GM12878 (cell line): ENCODE measurements at regions not wholly inside any gene's neighbourhood (a gene's known extent, or its start where the extent isn't known, plus 50 kb on each side); places are given as distances from the start of the nearest gene placed in this dataset.

ENCODE experiments used
- GABPA ChIP-seq: IDR thresholded peaks from 2 replicates; pipeline ENCODE4 v1.6.1; 2014; ENCODE audit warnings: antibody characterized with exemption, low read depth, mild to moderate bottlenecking, inconsistent platforms
- GATAD2B ChIP-seq: fragments of 450-650 bp; conservative IDR thresholded peaks from 2 replicates; pipeline ENCODE4 v1.6.1; 2017; ENCODE audit warnings: low read depth, mild to moderate bottlenecking, moderate library complexity
- MXI1 ChIP-seq: fragments of 150-350 bp; IDR thresholded peaks from 2 replicates; pipeline ENCODE4 v1.6.1; 2011; ENCODE audit warnings: low read depth, mild to moderate bottlenecking, inconsistent platforms, low read length, improper control_type of control experiment
- NFYA ChIP-seq: IDR thresholded peaks from 2 replicates; pipeline ENCODE4 v1.6.1; 2011; ENCODE audit warnings: low read depth, mild to moderate bottlenecking, low read length, improper control_type of control experiment, borderline replicate concordance
- NFYB ChIP-seq: IDR thresholded peaks from 2 replicates; pipeline ENCODE4 v1.6.1; 2011; ENCODE audit warnings: low read depth, mild to moderate bottlenecking, low read length, improper control_type of control experiment, moderate library complexity; ENCODE audit not compliant: insufficient read depth
- POLR2A ChIP-seq: IDR thresholded peaks from 2 replicates; pipeline ENCODE4 v1.6.1; 2011; ENCODE audit warnings: low read depth, mild to moderate bottlenecking, low read length
- RFX5 ChIP-seq: IDR thresholded peaks from 2 replicates; pipeline ENCODE4 v1.6.1; 2011; ENCODE audit warnings: low read depth, low read length, improper control_type of control experiment
- TF ChIP-seq, protein P1 (sequence below): IDR thresholded peaks from 2 replicates; pipeline ENCODE4 v1.6.1; 2011; ENCODE audit warnings: borderline replicate concordance, low read depth, mild to moderate bottlenecking, moderate library complexity, low read length; ENCODE audit not compliant: insufficient read depth, poor library complexity, severe bottlenecking
- TF ChIP-seq, protein P2 (sequence below), 3 experiments: IDR thresholded peaks in 2 of 3; conservative IDR thresholded peaks in 1 of 3; 2 replicates each; pipeline ENCODE4 v1.5.1; 2011; ENCODE audit warnings: low read depth in 3 of 3, low read length in 3 of 3, mild to moderate bottlenecking in 3 of 3, control low read depth in 2 of 3, moderate library complexity in 2 of 3, inconsistent platforms in 1 of 3, mixed read lengths in 1 of 3; ENCODE audit not compliant: control insufficient read depth in 2 of 3, insufficient read depth in 1 of 3; ENCODE audit errors: extremely low read depth in 1 of 3
- TF ChIP-seq, protein P3 (sequence below): fragments of 450-650 bp; IDR thresholded peaks from 2 replicates; pipeline ENCODE4 v1.6.1; 2016; ENCODE audit warnings: mild to moderate bottlenecking, moderate library complexity, borderline replicate concordance
- TF ChIP-seq, protein P4 (sequence below): IDR thresholded peaks from 2 replicates; pipeline ENCODE4 v1.6.1; 2011; ENCODE audit warnings: low read depth, low read length, improper control_type of control experiment, borderline replicate concordance
- TF ChIP-seq, protein P5 (sequence below): fragments of 450-650 bp; IDR thresholded peaks from 2 replicates; pipeline ENCODE4 v1.6.1; 2017; ENCODE audit warnings: antibody characterized with exemption, mild to moderate bottlenecking, moderate library complexity

DNA sequence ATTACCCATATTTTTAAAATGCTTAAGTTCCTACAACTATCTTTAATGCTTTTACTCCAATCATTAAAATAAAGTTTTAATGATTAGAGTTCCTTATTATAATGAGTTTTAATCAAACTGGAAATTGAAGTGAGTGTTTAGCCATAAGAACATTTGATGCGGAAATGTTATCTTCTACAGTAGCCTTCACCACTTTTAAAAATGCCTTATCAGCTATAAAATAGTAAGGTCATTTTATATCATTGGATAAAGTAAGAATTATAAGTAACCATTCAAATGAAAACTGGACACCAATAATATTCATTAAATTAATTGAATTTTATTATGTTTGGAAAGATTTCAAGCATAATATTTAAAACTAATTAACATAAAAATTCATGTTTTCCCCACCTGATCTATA is 825.0 kb upstream of the ROBO1 start:
- TF ChIP-seq, protein P1, sequence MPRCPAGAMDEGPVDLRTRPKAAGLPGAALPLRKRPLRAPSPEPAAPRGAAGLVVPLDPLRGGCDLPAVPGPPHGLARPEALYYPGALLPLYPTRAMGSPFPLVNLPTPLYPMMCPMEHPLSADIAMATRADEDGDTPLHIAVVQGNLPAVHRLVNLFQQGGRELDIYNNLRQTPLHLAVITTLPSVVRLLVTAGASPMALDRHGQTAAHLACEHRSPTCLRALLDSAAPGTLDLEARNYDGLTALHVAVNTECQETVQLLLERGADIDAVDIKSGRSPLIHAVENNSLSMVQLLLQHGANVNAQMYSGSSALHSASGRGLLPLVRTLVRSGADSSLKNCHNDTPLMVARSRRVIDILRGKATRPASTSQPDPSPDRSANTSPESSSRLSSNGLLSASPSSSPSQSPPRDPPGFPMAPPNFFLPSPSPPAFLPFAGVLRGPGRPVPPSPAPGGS, result no peak
- TF ChIP-seq GATAD2B (no peak), GABPA (no peak), RFX5 (no peak), MXI1 (no peak), NFYA (no peak), POLR2A (no peak), NFYB (no peak)
- TF ChIP-seq, protein P2, sequence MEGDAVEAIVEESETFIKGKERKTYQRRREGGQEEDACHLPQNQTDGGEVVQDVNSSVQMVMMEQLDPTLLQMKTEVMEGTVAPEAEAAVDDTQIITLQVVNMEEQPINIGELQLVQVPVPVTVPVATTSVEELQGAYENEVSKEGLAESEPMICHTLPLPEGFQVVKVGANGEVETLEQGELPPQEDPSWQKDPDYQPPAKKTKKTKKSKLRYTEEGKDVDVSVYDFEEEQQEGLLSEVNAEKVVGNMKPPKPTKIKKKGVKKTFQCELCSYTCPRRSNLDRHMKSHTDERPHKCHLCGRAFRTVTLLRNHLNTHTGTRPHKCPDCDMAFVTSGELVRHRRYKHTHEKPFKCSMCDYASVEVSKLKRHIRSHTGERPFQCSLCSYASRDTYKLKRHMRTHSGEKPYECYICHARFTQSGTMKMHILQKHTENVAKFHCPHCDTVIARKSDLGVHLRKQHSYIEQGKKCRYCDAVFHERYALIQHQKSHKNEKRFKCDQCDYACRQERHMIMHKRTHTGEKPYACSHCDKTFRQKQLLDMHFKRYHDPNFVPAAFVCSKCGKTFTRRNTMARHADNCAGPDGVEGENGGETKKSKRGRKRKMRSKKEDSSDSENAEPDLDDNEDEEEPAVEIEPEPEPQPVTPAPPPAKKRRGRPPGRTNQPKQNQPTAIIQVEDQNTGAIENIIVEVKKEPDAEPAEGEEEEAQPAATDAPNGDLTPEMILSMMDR (IDR thresholded peaks at IDR 0.05 in 2 of 3, conservative IDR thresholded peaks at IDR 0.05 in 1 of 3; ENCODE audit: control insufficient read depth in 2 of 3, extremely low read depth in 1 of 3, insufficient read depth in 1 of 3, low read depth in 3 of 3, low read length in 3 of 3), result no peak
- TF ChIP-seq, protein P3, sequence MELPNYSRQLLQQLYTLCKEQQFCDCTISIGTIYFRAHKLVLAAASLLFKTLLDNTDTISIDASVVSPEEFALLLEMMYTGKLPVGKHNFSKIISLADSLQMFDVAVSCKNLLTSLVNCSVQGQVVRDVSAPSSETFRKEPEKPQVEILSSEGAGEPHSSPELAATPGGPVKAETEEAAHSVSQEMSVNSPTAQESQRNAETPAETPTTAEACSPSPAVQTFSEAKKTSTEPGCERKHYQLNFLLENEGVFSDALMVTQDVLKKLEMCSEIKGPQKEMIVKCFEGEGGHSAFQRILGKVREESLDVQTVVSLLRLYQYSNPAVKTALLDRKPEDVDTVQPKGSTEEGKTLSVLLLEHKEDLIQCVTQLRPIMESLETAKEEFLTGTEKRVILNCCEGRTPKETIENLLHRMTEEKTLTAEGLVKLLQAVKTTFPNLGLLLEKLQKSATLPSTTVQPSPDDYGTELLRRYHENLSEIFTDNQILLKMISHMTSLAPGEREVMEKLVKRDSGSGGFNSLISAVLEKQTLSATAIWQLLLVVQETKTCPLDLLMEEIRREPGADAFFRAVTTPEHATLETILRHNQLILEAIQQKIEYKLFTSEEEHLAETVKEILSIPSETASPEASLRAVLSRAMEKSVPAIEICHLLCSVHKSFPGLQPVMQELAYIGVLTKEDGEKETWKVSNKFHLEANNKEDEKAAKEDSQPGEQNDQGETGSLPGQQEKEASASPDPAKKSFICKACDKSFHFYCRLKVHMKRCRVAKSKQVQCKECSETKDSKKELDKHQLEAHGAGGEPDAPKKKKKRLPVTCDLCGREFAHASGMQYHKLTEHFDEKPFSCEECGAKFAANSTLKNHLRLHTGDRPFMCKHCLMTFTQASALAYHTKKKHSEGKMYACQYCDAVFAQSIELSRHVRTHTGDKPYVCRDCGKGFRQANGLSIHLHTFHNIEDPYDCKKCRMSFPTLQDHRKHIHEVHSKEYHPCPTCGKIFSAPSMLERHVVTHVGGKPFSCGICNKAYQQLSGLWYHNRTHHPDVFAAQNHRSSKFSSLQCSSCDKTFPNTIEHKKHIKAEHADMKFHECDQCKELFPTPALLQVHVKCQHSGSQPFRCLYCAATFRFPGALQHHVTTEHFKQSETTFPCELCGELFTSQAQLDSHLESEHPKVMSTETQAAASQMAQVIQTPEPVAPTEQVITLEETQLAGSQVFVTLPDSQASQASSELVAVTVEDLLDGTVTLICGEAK, result no peak
- TF ChIP-seq, protein P4, sequence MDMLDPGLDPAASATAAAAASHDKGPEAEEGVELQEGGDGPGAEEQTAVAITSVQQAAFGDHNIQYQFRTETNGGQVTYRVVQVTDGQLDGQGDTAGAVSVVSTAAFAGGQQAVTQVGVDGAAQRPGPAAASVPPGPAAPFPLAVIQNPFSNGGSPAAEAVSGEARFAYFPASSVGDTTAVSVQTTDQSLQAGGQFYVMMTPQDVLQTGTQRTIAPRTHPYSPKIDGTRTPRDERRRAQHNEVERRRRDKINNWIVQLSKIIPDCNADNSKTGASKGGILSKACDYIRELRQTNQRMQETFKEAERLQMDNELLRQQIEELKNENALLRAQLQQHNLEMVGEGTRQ, result no peak
- TF ChIP-seq, protein P5, sequence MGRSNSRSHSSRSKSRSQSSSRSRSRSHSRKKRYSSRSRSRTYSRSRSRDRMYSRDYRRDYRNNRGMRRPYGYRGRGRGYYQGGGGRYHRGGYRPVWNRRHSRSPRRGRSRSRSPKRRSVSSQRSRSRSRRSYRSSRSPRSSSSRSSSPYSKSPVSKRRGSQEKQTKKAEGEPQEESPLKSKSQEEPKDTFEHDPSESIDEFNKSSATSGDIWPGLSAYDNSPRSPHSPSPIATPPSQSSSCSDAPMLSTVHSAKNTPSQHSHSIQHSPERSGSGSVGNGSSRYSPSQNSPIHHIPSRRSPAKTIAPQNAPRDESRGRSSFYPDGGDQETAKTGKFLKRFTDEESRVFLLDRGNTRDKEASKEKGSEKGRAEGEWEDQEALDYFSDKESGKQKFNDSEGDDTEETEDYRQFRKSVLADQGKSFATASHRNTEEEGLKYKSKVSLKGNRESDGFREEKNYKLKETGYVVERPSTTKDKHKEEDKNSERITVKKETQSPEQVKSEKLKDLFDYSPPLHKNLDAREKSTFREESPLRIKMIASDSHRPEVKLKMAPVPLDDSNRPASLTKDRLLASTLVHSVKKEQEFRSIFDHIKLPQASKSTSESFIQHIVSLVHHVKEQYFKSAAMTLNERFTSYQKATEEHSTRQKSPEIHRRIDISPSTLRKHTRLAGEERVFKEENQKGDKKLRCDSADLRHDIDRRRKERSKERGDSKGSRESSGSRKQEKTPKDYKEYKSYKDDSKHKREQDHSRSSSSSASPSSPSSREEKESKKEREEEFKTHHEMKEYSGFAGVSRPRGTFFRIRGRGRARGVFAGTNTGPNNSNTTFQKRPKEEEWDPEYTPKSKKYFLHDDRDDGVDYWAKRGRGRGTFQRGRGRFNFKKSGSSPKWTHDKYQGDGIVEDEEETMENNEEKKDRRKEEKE, result no peak
